Liver (tissue), 3 donors: ENCODE measurements at regions not wholly inside any gene's neighbourhood (a gene's known extent, or its start where the extent isn't known, plus 50 kb on each side); places are given as distances from the start of the nearest gene placed in this dataset.

Experiments used
- EGR1 ChIP-seq, 2 donors: IDR thresholded peaks; 2 replicates each; pipeline ENCODE4 v1.6.1; 2016 to 2018; ENCODE audit warnings: antibody characterized with exemption in 2 of 2, low read depth in 2 of 2
- FOXA1 ChIP-seq: IDR thresholded peaks from 2 replicates; pipeline ENCODE4 v1.6.1; 2016; ENCODE audit warnings: antibody characterized with exemption
- HNF4G ChIP-seq: IDR thresholded peaks from 2 replicates; pipeline ENCODE4 v1.6.1; 2016; ENCODE audit warnings: antibody characterized with exemption
- JUND ChIP-seq, 2 donors: IDR thresholded peaks; 2 replicates each; pipeline ENCODE4 v1.6.1; 2016; ENCODE audit warnings: antibody characterized with exemption in 2 of 2
- RAD21 ChIP-seq, 2 donors: IDR thresholded peaks; 2 replicates each; pipeline ENCODE4 v1.6.1; 2016; ENCODE audit warnings: antibody characterized with exemption in 2 of 2, mild to moderate bottlenecking in 2 of 2
- REST ChIP-seq: IDR thresholded peaks from 2 replicates; pipeline ENCODE4 v1.6.1; 2016; ENCODE audit warnings: antibody characterized with exemption, mild to moderate bottlenecking
- RXRA ChIP-seq, 2 donors: IDR thresholded peaks; 2 replicates each; pipeline ENCODE4 v1.6.1; 2017 to 2018; ENCODE audit warnings: antibody characterized with exemption in 2 of 2, mild to moderate bottlenecking in 1 of 2
- YY1 ChIP-seq: IDR thresholded peaks from 2 replicates; pipeline ENCODE4 v1.6.1; 2016; ENCODE audit warnings: antibody characterized with exemption, mild to moderate bottlenecking
- TF ChIP-seq, protein P1 (sequence below): IDR thresholded peaks from 2 replicates; pipeline ENCODE4 v1.6.1; 2016; ENCODE audit warnings: antibody characterized with exemption
- TF ChIP-seq, protein P2 (sequence below): IDR thresholded peaks from 2 replicates; pipeline ENCODE4 v1.6.1; 2016; ENCODE audit warnings: antibody characterized with exemption
- TF ChIP-seq, protein P3 (sequence below): fragments of 150-350 bp; IDR thresholded peaks from 2 replicates; pipeline ENCODE4 v1.5.1; 2017; ENCODE audit warnings: improper control_type of control experiment, low read depth, low read length; ENCODE audit not compliant: missing input control
- donor health status: healthy.
- donor health status: healthy.

DNA sequence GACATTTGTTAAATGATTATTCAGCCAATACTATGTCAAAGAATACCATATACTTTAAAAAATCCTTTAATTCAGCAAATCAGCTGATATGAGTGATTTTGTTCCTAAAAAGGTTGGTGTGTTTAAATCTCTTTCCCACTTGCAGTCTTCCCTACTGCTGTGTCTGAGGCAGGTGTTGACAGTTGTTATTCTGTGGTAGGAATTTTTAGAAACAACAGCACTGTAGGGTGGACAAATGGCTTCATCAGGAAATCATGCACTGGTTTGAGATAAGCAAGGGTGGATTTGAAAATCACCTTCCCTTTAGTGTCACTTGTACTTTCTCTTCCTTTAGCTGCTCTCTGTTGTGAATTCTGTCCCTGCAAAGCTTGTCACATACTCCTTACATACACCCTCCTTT is 213.7 kb upstream of the SGK1 start:
- TF ChIP-seq, protein P1, sequence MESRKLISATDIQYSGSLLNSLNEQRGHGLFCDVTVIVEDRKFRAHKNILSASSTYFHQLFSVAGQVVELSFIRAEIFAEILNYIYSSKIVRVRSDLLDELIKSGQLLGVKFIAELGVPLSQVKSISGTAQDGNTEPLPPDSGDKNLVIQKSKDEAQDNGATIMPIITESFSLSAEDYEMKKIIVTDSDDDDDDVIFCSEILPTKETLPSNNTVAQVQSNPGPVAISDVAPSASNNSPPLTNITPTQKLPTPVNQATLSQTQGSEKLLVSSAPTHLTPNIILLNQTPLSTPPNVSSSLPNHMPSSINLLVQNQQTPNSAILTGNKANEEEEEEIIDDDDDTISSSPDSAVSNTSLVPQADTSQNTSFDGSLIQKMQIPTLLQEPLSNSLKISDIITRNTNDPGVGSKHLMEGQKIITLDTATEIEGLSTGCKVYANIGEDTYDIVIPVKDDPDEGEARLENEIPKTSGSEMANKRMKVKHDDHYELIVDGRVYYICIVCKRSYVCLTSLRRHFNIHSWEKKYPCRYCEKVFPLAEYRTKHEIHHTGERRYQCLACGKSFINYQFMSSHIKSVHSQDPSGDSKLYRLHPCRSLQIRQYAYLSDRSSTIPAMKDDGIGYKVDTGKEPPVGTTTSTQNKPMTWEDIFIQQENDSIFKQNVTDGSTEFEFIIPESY: no peak
- no peak for TF ChIP-seq YY1
- TF ChIP-seq FOXA1: no peak
- TF ChIP-seq RAD21 (IDR thresholded peaks at IDR 0.05): no peak
- no peak for TF ChIP-seq HNF4G
- TF ChIP-seq EGR1 (IDR thresholded peaks at IDR 0.05; ENCODE audit: low read depth in 2 of 2): no peak
- TF ChIP-seq, protein P2, sequence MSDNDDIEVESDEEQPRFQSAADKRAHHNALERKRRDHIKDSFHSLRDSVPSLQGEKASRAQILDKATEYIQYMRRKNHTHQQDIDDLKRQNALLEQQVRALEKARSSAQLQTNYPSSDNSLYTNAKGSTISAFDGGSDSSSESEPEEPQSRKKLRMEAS: no peak
- TF ChIP-seq JUND (IDR thresholded peaks at IDR 0.05): no peak
- TF ChIP-seq, protein P3, sequence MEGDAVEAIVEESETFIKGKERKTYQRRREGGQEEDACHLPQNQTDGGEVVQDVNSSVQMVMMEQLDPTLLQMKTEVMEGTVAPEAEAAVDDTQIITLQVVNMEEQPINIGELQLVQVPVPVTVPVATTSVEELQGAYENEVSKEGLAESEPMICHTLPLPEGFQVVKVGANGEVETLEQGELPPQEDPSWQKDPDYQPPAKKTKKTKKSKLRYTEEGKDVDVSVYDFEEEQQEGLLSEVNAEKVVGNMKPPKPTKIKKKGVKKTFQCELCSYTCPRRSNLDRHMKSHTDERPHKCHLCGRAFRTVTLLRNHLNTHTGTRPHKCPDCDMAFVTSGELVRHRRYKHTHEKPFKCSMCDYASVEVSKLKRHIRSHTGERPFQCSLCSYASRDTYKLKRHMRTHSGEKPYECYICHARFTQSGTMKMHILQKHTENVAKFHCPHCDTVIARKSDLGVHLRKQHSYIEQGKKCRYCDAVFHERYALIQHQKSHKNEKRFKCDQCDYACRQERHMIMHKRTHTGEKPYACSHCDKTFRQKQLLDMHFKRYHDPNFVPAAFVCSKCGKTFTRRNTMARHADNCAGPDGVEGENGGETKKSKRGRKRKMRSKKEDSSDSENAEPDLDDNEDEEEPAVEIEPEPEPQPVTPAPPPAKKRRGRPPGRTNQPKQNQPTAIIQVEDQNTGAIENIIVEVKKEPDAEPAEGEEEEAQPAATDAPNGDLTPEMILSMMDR: no peak
- TF ChIP-seq RXRA (IDR thresholded peaks at IDR 0.05): no peak
- no peak for TF ChIP-seq REST
